Activated naive CD4-positive, alpha-beta T cell treated with anti-CD3 and anti-CD28 coated beads, Interleukin-2, amount 10 ng/mL, durations not matched to agents 7 days and 5 days (primary cell): ENCODE measurements at regions not wholly inside any gene's neighbourhood (a gene's known extent, or its start where the extent isn't known, plus 50 kb on each side); places are given as distances from the start of the nearest gene placed in this dataset.

Experiments
- CTCF ChIA-PET: fragments of 350-600 bp; sonication (Branson Sonifier 250); formaldehyde crosslinking; loops from one replicate; lab custom pipeline; 2021; ENCODE audit warnings: antibody characterized with exemption; lab: Charles Lee
- DNase-seq: peaks from one replicate; pipeline ENCODE4 v3.0.0-alpha.2; 2020
- H3K27ac Mint-ChIP-seq: one replicate; pipeline ENCODE4 v1.8.0; 2021; ENCODE audit warnings: mild to moderate bottlenecking, moderate library complexity, mixed read lengths
- H3K27me3 Mint-ChIP-seq: one replicate; pipeline ENCODE4 v1.8.0; 2021; ENCODE audit warnings: mild to moderate bottlenecking, mixed read lengths
- H3K36me3 Mint-ChIP-seq: one replicate; pipeline ENCODE4 v1.8.0; 2021; ENCODE audit warnings: mixed read lengths
- H3K4me1 Mint-ChIP-seq: one replicate; pipeline ENCODE4 v1.8.0; 2021; ENCODE audit warnings: mixed read lengths
- H3K4me3 Mint-ChIP-seq: one replicate; pipeline ENCODE4 v1.8.0; 2021; ENCODE audit warnings: mild to moderate bottlenecking, moderate library complexity, mixed read lengths
- H3K9me3 Mint-ChIP-seq: one replicate; pipeline ENCODE4 v1.8.0; 2021; ENCODE audit warnings: mixed read lengths

- Mint-ChIP-seq H3K27ac (no peak overlapping the region), H3K9me3 (no peaks in the 10 kb centered on the region), H3K27me3 (no peaks in the 10 kb centered on the region), H3K4me3 (no peak overlapping the region), H3K36me3 (no peaks in the 10 kb centered on the region), H3K4me1 (no peaks in the 10 kb centered on the region)
- no peak for DNase-seq
- CTCF ChIA-PET, result no interaction called here
Observed at GRCh38 chr10:111440501-111440900, 363.7 kb downstream of the ADRA2A start.

- CTCF ChIA-PET, result no interaction called here
- Mint-ChIP-seq H3K4me1 (no peaks in the 10 kb centered on the region), H3K4me3 (no peak overlapping the region), H3K27me3 (no peaks in the 10 kb centered on the region), H3K27ac (no peak overlapping the region), H3K36me3 (no peaks in the 10 kb centered on the region), H3K9me3 (no peaks in the 10 kb centered on the region)
- no peak for DNase-seq
Observed at GRCh38 chr10:111445667-111446066, 368.8 kb downstream of the ADRA2A start.

- CTCF ChIA-PET, result no interaction called here
- Mint-ChIP-seq H3K4me3 (no peak overlapping the region), H3K4me1 (no peaks in the 10 kb centered on the region), H3K27me3 (no peaks in the 10 kb centered on the region), H3K36me3 (no peaks in the 10 kb centered on the region), H3K27ac (no peak overlapping the region), H3K9me3 (no peaks in the 10 kb centered on the region)
- no peak for DNase-seq
Observed at GRCh38 chr10:111446966-111447365, 370.1 kb downstream of the ADRA2A start.

GRCh38 chr10:111452153-111452552 is 375.3 kb downstream of the ADRA2A start:
- no peak for DNase-seq
- Mint-ChIP-seq H3K4me3 (no peak overlapping the region), H3K9me3 (no peaks in the 10 kb centered on the region), H3K36me3 (no peaks in the 10 kb centered on the region), H3K4me1 (no peaks in the 10 kb centered on the region), H3K27ac (no peak overlapping the region), H3K27me3 (no peaks in the 10 kb centered on the region)
- CTCF ChIA-PET, result no interaction called here

- DNase-seq, result no peak
- H3K9me3 Mint-ChIP-seq, result no peaks in the 10 kb centered on the region
- H3K36me3 Mint-ChIP-seq, result no peaks in the 10 kb centered on the region
- no peaks in the 10 kb centered on the region for H3K27me3 Mint-ChIP-seq
- no peak overlapping the region for H3K4me3 Mint-ChIP-seq
- H3K27ac Mint-ChIP-seq, result no peak overlapping the region
- CTCF ChIA-PET, result no interaction called here
- H3K4me1 Mint-ChIP-seq, result no peaks in the 10 kb centered on the region
Observed at GRCh38 chr10:111455776-111456426, 379.1 kb downstream of the ADRA2A start.

- H3K9me3 Mint-ChIP-seq, result no peaks in the 10 kb centered on the region
- H3K4me3 Mint-ChIP-seq, result no peak overlapping the region
- H3K4me1 Mint-ChIP-seq, result no peaks in the 10 kb centered on the region
- CTCF ChIA-PET, result no interaction called here
- no peaks in the 10 kb centered on the region for H3K27me3 Mint-ChIP-seq
- DNase-seq, result no peak
- no peak overlapping the region for H3K27ac Mint-ChIP-seq
- no peaks in the 10 kb centered on the region for H3K36me3 Mint-ChIP-seq
Observed at GRCh38 chr10:111458256-111458655, 381.4 kb downstream of the ADRA2A start.

GRCh38 chr10:111459967-111460366 is 383.1 kb downstream of the ADRA2A start:
- H3K36me3 Mint-ChIP-seq, result no peaks in the 10 kb centered on the region
- no peak for DNase-seq
- CTCF ChIA-PET, result no interaction called here
- no peaks in the 10 kb centered on the region for H3K27me3 Mint-ChIP-seq
- no peaks in the 10 kb centered on the region for H3K9me3 Mint-ChIP-seq
- no peak overlapping the region for H3K4me3 Mint-ChIP-seq
- H3K4me1 Mint-ChIP-seq, result no peaks in the 10 kb centered on the region
- H3K27ac Mint-ChIP-seq, result no peak overlapping the region

- Mint-ChIP-seq H3K4me3 (no peak overlapping the region), H3K4me1 (no peaks in the 10 kb centered on the region), H3K36me3 (no peaks in the 10 kb centered on the region), H3K9me3 (no peaks in the 10 kb centered on the region), H3K27me3 (no peaks in the 10 kb centered on the region), H3K27ac (no peak overlapping the region)
- CTCF ChIA-PET, result no interaction called here
- no peak for DNase-seq
Observed at GRCh38 chr10:111472445-111472844, 395.6 kb downstream of the ADRA2A start.

GRCh38 chr10:111473361-111473760 is 396.5 kb downstream of the ADRA2A start:
- Mint-ChIP-seq H3K27ac (no peak overlapping the region), H3K9me3 (no peaks in the 10 kb centered on the region), H3K27me3 (no peaks in the 10 kb centered on the region), H3K36me3 (no peaks in the 10 kb centered on the region), H3K4me1 (no peaks in the 10 kb centered on the region), H3K4me3 (no peak overlapping the region)
- no peak for DNase-seq
- CTCF ChIA-PET, result no interaction called here

- CTCF ChIA-PET, result no interaction called here
- H3K4me3 Mint-ChIP-seq, result no peak overlapping the region
Observed at GRCh38 chr10:111474786-111475185, 398.0 kb downstream of the ADRA2A start.

GRCh38 chr10:111475720-111476119 is 398.9 kb downstream of the ADRA2A start:
- CTCF ChIA-PET, result no interaction called here
- H3K4me3 Mint-ChIP-seq, result no peak overlapping the region
- no peaks in the 10 kb centered on the region for H3K36me3 Mint-ChIP-seq
- H3K27ac Mint-ChIP-seq, result no peak overlapping the region
- H3K9me3 Mint-ChIP-seq, result no peaks in the 10 kb centered on the region
- H3K27me3 Mint-ChIP-seq, result peaks cover 3% of the 10 kb centered on the region
- no peak for DNase-seq
- no peaks in the 10 kb centered on the region for H3K4me1 Mint-ChIP-seq

More at GRCh38 chr10:111474786-111475185, 398.0 kb downstream of the ADRA2A start:
- Mint-ChIP-seq H3K27me3 (no peaks in the 10 kb centered on the region), H3K9me3 (no peaks in the 10 kb centered on the region), H3K4me1 (no peaks in the 10 kb centered on the region), H3K27ac (no peak overlapping the region), H3K36me3 (no peaks in the 10 kb centered on the region)
- no peak for DNase-seq

- Mint-ChIP-seq H3K9me3 (no peaks in the 10 kb centered on the region), H3K4me3 (no peak overlapping the region)
Observed at GRCh38 chr10:111478651-111479050, 401.8 kb downstream of the ADRA2A start.

GRCh38 chr10:111479966-111480365 is 403.1 kb downstream of the ADRA2A start:
- Mint-ChIP-seq H3K9me3 (no peaks in the 10 kb centered on the region), H3K4me3 (no peak overlapping the region), H3K27ac (no peak overlapping the region), H3K4me1 (no peaks in the 10 kb centered on the region), H3K27me3 (peaks cover 3% of the 10 kb centered on the region), H3K36me3 (no peaks in the 10 kb centered on the region)
- CTCF ChIA-PET, result no interaction called here
- no peak for DNase-seq

More at GRCh38 chr10:111478651-111479050, 401.8 kb downstream of the ADRA2A start:
- no peak for DNase-seq
- no peaks in the 10 kb centered on the region for H3K36me3 Mint-ChIP-seq
- no peaks in the 10 kb centered on the region for H3K4me1 Mint-ChIP-seq
- no peak overlapping the region for H3K27ac Mint-ChIP-seq
- CTCF ChIA-PET, result no interaction called here
- peaks cover 3% of the 10 kb centered on the region for H3K27me3 Mint-ChIP-seq

- H3K36me3 Mint-ChIP-seq, result no peaks in the 10 kb centered on the region
- no peak overlapping the region for H3K4me3 Mint-ChIP-seq
- H3K9me3 Mint-ChIP-seq, result no peaks in the 10 kb centered on the region
- H3K4me1 Mint-ChIP-seq, result no peaks in the 10 kb centered on the region
- no peak for DNase-seq
- H3K27me3 Mint-ChIP-seq, result peaks cover 3% of the 10 kb centered on the region
- H3K27ac Mint-ChIP-seq, result peak overlapping the region; percentile 35
- CTCF ChIA-PET, result no interaction called here
Observed at GRCh38 chr10:111481261-111481826, 404.5 kb downstream of the ADRA2A start.

GRCh38 chr10:111481866-111482265 is 405.0 kb downstream of the ADRA2A start:
- Mint-ChIP-seq H3K4me1 (no peaks in the 10 kb centered on the region), H3K27ac (no peak overlapping the region), H3K27me3 (peaks cover 3% of the 10 kb centered on the region), H3K4me3 (no peak overlapping the region), H3K9me3 (no peaks in the 10 kb centered on the region), H3K36me3 (no peaks in the 10 kb centered on the region)
- DNase-seq, result no peak
- CTCF ChIA-PET, result interaction anchor here (1.4 kb wide), 1 partner anchor 33 kb away, joined by 3 read pairs; no protein-coding TSS in a partner anchor
